CD4-positive, alpha-beta T cell treated with Interleukin-6 for 4 hours (primary cell): ENCODE measurements at regions not wholly inside any gene's neighbourhood (a gene's known extent, or its start where the extent isn't known, plus 50 kb on each side); places are given as distances from the start of the nearest gene placed in this dataset.
A peak's percentile ranks its signal among the peaks of the same experiment; 100 is the strongest.
"Not testable (repeated sequence)": the region's sequence is repeated elsewhere in the genome, so short reads cannot be mapped to it uniquely, and the experiment has no call there.

Experiments
- DNase-seq: peaks from one replicate; pipeline ENCODE4 v3.0.0-alpha.2; 2020; ENCODE audit warnings: mixed read lengths

DNA sequence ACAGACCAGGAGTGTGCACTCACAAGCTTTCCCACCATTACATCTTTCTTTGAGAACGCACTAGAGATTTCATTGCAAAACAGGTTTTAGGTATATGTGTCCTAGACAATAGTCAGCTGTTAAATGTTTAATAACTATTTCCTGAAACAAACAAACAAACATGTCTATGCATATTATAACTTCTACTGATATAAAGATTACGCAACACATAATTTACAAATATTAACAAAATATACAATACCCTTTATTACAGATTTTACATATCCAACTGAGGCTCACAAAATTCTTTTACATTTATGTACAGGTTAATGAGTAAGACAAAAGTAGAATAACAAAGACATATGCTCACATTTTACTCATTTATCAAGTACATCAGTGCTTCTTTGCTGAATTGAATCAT, 1554.0 kb upstream of the PCDH10 start:
- no peak for DNase-seq

DNA sequence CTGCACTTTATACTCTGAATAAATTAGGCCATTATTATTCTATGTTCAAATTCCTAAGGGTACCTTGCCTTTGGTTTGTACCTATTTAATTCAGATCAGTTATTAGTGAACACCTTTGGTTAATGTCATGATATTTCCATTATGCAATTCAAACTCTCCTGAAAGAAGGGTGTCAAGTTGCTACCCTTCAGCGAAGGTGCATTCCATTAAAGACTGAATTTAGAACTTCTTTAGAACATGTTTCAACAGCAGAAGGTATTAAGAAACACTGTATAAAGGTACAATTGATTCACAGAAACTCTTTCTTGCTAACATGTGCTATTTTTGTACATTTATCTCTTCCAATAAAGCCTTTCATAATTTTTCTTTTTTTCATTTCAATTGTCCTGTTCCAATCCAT, 1545.4 kb upstream of the PCDH10 start:
- no peak for DNase-seq

DNA sequence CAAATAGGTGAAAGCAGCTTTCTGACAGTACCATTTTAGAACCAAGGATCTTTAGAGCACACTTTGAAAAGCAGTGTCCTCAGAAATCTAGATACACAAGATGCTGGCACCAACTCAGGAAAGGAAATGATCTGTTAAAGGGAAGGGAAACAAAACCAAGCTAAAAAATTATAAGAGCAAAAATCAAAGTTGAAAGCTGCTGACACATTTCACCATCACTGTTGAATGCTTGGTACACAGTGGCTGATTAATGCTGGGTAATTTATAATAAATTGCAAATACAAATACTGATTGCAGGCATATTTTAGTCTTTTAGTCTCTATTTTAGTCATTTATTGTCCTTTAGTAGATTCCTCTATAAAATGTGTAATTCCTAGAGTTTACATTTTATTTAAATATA, 1540.1 kb upstream of the PCDH10 start:
- DNase-seq: no peak

DNA sequence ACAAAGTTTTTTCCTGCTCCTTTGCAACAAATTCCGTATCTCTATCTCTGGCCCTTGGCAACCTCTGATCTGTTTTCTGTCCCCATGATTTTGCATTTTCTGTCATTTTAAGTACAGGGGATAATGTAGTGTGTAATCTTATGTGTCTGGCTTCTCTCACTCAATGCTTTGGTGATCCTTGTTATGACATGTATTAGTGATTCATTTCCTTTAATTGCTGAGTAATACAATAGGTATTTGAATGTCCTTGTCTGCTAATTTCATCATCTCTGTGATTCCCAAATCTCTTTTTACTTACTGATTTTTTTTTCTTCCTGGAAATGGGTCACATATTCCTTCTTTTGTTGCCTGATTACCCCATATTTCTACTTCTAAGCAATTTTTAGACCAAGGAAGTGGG, 1538.6 kb upstream of the PCDH10 start:
- DNase-seq: not testable (repeated sequence)

DNA sequence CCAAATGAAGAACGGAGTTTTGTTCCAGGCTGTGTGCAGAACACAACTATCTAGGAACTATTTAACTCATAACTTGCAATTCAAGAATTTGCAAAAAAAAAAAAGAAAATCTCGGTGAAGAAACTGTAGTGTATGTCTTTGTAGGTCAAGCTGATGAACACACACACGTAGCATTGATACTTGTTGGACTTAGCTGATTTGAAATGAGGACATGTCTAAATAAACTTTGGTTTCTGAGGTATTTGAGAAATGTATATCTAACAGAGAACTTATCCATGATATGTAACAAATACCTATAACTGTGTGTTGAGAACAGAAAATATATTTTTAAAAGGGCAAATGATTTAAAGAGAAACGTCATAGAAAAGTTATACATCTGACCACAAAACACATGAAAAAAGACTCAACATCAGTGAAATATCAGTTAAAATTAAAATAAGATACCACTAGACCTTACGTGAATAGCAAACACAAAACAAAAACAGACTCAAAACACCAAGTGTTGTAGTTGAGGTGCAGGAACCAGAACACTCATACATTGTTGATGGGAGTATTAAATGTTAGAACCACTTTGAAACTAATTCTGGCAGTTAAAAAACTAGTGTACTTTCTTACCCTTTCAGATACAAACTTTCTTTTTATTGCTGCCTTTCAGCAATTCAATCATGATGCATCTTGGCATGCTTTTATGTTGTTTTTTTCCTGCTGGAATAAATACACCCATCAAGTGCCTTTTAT, 1535.8 kb upstream of the PCDH10 start:
- no peak for DNase-seq

DNA sequence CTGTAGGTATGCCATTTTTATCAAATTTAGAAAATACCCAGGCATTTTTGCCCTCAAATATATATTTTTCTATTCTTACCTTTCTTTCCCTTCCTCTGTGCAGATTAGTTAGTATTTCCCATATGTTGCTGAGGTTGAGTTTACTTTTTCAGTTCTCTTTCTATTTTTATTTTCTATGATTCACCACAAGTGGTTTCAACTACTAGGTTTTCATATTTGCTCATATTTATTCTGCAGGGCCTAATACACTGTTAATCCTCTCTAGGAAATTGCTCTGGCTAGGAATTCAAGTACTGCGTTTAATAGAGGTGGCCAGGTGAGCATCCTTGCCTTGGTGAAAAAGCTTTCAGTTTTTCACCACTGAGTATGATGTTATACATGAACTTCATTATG, 1535.3 kb upstream of the PCDH10 start:
- DNase-seq: no peak

DNA sequence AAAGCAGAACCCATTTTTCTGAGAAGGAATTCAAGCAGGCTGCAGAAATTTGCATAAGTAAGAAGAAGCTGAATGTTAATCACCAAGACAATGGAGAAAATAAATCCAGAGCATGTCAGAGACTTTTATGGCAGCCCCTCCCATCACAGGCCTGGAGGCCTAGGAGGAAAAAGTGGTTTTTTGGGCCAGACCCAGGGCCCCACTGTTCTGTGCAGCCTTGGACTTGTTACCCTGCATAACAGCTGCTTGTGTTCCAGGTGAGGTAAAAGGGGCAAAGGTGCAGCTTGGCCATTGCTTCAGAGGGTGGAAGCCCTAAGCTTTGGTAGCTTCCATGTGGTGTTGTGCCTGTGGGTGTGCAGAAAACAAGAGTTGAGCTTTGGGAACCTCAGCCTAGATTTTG, 1516.2 kb upstream of the PCDH10 start:
- DNase-seq: no peak

DNA sequence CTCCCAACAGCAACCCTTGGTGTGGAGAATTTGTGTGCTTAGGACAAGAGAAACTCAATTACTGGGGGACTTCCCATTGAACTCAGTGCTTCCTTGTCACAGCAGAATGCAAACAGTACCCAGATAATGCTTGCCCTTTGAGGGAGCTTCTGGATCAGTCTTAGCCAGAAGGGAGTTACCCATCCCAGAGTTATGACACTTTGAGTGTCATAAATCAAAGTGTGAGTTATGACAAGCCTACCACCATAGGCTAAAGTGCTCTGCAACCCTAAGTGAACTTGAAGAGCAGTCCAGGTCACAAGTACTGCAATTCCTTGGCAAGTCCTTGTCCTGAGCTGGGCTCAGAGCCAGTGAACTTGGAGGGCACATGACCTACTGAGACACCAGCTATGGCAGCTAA, 1513.9 kb upstream of the PCDH10 start:
- no peak for DNase-seq

DNA sequence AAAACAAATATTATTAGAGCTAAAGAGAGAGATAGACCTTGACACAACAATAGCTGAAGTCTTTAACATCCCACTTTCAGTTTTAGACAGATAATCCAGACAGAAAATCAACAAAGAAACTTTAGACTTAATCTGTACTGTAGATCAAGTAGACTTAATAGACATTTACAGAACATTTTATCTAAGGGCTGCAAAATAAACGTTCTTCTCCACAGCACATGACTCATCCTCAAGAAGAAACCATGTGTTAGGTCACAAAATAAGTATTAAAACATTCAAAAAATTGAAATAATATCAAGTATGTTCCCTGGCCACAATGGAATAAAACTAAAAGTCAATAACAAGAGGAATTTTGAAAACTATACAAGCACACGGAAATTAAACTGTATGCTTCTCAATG, 1510.3 kb upstream of the PCDH10 start:
- no peak for DNase-seq

DNA sequence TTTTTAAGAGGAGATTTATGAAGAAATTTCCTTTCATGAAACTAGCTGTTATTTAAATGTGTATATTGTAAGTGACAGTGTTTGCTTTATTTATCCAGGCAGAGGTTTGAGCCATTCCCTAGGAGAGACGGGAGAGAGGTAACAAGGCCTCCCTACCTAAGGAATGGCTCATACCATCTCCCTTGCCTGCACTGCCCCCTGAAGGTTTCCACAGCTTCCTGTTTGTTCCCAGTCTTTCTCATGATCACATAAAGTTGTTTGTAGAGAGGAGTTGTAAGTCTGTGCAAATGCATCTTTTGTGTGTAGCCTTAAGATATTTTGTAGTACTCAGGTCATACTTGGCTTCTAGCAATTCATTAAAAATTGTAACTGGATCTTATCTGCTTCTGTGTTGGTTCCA, 1504.5 kb upstream of the PCDH10 start:
- DNase-seq: no peak

DNA sequence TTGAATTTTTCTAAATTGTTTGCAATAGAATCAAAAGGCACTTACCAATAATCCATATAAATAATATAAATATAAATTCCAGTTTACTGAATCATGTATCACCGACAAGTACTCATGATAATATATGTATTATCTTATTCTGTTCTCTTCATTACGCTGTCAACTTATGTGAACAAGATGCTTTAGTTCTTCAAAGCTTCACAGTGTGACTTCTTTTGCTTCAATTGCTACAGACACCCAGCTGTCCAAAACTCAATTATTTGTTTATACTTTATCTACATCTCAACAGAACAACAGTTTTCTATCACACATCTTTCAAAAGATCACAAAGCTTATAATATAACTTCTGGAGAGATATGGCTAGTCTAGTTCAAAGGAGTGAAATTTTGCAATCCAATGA, 1499.9 kb upstream of the PCDH10 start:
- DNase-seq: no peak

DNA sequence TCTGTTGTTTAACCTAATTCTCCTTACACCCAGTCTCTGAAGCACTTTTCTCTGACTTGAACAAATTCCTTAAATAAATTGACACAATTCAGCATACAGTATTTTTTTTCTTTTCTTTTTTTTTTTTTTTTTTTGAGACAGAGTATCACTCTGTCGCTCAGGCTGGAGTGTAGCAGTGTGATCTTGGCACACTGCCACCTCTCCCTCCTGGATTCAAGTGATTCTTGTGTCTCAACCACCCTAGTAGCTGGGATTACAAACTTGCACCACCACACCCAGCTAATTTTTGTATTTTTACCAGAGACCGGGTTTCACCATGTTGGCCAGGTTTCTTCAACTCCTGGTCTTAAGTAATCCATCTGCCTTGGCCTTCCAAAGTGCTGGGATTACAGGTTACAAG, 1498.1 kb upstream of the PCDH10 start:
- DNase-seq: no peak

DNA sequence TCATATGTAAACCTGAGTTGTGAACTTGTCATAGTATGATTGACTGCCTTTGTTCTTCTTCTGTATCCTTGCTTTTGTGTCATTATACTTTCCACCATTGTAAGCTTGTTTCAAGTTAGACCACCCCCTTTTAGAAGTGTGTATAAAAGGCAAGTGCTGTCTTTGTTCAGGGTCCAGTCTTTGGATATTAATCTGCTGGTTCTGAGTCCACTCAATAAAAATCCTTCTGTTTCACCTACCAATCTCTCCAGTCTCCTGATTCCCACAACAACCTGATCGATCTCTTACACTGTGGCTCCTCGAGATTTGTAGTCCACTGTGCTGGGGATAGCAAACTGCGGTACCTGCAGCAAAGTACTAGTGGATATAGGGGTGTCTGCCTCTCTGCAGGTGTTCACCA, 1465.8 kb upstream of the PCDH10 start:
- not testable (repeated sequence) for DNase-seq

DNA sequence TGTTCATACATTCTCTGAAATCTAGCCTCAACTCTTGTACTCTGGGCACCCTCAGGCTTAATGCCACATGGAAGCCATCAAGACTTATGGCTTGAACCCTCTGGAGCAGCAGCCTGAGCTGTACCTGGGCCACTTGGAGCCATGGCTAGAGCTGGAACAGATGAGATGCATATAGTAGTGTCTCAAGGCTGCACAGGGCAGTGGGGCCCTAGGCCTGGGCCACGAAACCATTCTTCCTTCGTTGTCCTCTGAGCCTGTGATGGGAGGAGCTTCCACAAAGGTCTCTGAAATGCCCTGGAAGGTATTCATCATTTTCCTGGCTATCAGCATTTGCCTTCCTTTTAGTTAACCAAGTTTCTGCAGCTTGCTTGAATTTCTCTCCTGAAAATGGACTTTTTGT, 1427.2 kb upstream of the PCDH10 start:
- DNase-seq: no peak

DNA sequence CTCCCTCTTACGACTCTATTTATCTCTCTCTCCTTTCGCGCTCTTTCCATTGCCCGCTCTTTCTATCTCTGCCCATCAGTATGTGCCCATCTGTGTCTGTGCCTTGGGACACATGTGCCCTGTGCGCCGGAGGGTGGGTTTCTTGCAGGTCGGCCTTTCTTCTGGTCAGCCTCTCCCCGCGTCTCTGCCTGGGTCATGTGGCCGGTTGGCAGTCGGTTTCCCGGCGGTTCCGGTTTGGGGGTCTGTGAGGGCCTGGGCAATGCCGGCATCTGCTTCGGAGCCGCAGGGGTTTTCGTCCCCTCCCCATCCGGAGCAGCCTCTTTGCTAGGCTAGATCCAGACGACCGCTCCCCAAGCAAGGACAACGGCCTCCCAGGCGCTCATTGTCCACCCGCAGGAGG, 1426.0 kb upstream of the PCDH10 start:
- DNase-seq: not testable (repeated sequence)

DNA sequence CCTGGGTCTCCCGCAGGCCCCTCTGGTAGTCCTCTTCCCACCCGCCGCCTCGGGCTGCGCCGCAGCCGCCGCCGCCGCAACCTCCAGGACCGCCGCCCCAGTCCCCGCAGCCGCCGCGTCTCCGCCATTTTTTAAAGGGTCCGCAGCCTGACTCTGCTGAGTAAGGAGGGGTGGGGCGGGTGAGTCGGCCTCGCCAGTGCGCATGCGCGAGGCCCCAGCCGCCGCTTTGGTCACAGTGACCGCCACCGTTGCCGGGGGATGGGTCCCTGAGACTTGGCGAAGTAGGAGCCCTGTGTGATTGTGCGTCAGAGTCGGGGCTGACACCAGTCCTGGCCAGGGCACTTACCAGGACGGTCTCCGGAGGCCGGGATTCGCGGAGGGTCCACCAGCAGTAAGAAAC, 1424.2 kb upstream of the PCDH10 start:
- DNase-seq: peak; percentile 67

DNA sequence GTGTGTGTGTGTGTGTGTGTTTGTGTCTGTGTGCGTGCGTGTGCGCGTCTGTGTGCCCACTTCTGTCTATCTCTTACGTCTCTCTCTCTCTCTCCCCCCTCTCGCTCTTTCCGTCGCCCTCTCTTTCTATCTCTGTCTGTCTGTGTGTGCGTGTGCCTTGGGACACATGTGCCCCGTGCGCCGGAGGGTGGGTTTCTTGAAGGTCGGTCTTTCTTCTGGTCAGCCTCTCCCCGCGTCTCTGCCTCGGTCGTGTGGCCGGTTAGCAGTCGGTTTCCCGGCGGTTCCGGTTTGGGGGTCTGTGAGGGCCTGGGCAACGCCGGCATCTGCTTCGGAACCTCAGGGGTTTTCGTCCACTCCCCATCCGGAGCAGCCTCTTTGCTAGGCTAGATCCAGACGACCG, 1423.6 kb upstream of the PCDH10 start:
- not testable (repeated sequence) for DNase-seq

DNA sequence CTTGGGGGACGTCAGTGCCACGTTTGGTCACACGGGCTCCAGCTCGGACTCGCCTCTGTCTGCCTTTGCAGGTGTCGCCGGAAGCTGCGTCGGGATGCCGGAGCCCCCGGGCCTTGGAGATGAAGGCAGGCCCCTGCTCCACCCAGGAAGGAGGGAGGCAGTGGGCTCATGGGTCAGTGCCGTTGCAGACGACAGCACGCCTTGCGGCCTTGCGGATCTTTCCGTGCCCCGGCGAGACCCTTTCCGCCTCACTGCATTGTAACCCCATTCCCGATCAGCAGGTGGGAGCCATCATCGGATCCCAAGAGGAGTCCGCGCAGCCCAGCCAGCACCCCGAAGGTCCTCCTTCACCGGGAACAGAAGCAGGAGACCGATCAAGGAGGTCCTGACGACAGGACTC, 1422.2 kb upstream of the PCDH10 start:
- DNase-seq: not testable (repeated sequence)

DNA sequence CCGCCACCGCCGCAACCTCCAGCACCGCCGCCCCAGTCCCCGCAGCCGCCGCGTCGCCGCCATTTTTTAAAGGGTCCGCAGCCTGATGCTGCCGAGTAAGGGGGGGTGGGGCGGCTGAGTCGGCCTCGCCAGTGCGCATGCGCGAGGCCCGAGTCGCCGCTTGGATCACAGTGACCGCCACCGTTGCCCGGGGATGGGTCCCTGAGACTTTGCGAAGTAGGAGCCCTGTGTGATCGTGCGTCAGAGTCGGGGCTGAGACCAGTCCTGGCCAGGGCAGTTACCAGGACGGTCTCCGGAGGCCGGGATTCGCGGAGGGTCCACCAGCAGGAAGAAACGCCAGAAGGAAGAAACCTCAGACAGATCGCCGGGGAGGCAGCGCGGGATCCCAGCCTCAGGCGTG, 1421.7 kb upstream of the PCDH10 start:
- not testable (repeated sequence) for DNase-seq

DNA sequence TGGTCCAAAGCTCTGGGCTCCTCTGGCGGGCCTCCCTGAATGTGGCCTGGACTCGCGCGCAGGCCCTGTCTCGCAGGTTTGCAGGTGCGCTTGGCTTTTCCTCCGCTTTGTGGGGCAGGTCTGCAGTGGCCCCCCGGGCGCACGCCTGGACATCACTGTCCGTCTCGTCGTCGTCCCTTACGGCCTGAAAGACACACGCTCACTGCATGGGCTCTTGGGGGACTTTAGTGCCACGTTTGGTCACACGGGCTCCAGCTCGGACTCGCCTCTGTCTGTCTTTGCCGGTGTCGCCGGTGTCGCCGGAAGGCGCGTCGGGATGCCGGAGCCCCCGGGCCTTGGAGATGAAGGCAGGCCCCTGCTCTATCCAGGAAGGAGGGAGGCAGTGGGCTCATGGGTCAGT, 1419.9 kb upstream of the PCDH10 start:
- not testable (repeated sequence) for DNase-seq

DNA sequence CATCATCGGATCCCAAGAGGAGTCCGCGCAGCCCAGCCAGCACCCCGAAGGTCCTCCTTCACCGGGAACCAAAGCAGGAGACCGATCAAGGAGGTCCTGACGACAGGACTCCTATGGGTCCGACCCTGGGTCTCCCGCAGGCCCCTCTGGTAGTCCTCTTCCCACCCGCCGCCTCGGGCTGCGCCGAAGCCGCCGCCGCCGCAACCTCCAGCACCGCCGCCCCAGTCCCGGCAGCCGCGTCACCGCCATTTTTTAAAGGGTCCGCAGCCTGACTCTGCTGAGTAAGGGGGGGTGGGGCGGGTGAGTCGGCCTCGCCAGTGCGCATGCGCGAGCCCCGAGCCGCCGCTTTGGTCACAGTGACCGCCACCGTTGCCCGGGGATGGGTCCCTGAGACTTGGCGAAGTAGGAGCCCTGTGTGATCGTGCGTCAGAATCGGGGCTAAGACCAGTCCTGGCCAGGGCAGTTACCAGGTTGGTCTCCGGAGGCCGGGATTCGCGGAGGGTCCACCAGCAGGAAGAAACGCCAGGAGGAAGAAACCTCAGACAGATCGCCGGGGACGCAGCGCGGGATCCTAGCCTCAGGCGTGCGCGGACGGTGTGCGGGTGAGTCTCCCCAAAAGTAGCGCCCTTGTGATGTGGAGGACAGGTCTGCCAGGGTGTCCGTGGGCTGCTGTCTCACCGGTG, 1419.2 kb upstream of the PCDH10 start:
- DNase-seq: not testable (repeated sequence)

DNA sequence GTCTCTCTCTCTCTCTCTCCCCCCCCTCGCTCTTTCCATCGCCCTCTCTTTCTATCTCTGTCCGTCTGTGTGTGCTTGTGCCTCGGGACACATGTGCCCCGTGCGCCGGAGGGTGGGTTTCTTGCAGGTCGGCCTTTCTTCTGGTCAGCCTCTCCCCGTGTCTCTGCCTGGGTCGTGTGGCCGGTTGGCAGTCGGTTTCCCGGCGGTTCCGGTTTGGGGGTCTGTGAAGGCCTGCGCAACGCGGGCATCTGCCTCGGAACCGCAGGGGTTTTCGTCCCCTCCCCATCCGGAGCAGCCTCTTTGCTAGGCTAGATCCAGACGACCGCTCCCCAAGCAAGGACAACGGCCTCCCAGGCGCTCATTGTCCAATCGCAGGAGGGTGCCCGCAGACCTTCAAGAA, 1418.5 kb upstream of the PCDH10 start:
- not testable (repeated sequence) for DNase-seq

DNA sequence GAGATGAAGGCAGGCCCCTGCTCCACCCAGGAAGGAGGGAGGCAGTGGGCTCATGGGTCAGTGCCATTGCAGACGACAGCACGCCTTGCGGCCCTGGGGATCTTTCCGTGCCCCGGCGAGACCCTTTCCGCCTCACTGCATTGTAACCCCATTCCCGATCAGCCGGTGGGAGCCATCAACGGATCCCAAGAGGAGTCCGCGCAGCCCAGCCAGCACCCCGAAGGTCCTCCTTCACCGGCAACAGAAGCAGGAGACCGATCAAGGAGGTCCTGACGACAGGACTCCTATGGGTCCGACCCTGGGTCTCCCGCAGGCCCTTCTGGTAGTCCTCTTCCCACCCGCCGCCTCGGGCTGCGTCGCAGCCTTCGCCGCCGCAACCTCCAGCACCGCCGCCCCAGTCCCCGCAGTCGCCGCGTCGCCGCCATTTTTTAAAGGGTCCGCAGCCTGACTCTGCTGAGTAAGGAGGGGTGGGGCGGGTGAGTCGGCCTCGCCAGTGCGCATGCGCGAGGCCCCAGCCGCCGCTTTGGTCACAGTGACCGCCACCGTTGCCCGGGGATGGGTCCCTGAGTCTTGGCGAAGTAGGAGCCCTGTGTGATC, 1417.0 kb upstream of the PCDH10 start:
- peak; percentile 5 for DNase-seq

DNA sequence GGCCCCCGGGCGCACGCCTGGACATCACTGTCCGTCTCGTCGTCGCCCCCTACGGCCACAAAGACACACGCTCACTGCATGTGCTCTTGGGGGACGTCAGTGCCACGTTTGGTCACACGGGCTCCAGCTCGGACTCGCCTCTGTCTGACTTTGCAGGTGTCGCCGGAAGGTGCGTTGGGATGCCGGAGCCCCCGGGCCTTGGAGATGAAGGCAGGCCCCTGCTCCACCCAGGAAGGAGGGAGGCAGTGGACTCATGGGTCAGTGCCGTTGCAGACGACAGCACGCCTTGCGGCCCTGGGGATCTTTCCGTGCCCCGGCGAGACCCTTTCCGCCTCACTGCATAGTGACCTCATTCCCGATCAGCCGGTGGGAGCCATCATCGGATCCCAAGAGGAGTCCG, 1414.8 kb upstream of the PCDH10 start:
- DNase-seq: not testable (repeated sequence)
